ENCODE measurements at regions not wholly inside any gene's neighbourhood (a gene's known extent, or its start where the extent isn't known, plus 50 kb on each side); places are given as distances from the start of the nearest gene placed in this dataset.

DNA sequence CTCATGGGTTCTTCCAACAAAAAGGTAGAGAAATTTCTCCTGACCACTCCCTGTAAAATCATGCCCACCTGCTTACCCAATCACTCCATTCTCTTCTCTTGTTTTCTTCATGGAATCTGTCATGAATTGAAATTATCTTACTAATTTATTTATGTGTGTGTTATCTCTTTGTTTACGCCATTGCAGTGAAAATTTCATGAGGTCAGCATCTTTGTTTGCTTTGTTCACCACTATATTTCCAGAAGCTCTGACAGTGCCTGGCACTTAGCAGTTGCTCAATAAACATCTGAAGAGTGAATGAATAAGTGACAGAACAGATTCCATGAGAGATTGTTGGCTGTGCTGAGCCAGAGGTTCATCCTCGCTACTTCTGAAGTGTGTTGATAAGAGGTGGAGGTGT lies 329.5 kb downstream of the NXPE2 start:
- TF ChIP-seq, protein P1, sequence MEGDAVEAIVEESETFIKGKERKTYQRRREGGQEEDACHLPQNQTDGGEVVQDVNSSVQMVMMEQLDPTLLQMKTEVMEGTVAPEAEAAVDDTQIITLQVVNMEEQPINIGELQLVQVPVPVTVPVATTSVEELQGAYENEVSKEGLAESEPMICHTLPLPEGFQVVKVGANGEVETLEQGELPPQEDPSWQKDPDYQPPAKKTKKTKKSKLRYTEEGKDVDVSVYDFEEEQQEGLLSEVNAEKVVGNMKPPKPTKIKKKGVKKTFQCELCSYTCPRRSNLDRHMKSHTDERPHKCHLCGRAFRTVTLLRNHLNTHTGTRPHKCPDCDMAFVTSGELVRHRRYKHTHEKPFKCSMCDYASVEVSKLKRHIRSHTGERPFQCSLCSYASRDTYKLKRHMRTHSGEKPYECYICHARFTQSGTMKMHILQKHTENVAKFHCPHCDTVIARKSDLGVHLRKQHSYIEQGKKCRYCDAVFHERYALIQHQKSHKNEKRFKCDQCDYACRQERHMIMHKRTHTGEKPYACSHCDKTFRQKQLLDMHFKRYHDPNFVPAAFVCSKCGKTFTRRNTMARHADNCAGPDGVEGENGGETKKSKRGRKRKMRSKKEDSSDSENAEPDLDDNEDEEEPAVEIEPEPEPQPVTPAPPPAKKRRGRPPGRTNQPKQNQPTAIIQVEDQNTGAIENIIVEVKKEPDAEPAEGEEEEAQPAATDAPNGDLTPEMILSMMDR (IDR thresholded peaks at IDR 0.05) = no peak
- TF ChIP-seq SMAD3 (CRISPR knock-in tag; IDR thresholded peaks at IDR 0.05; ENCODE audit: borderline replicate concordance) (no peak), TEAD4 (CRISPR knock-in tag; IDR thresholded peaks at IDR 0.05) (no peak), FOXK1 (CRISPR knock-in tag; IDR thresholded peaks at IDR 0.05) (no peak), NR2C2 (CRISPR knock-in tag; IDR thresholded peaks at IDR 0.05) (no peak), NFYB (CRISPR knock-in tag; conservative IDR thresholded peaks at IDR 0.05; ENCODE audit: low read depth) (no peak), FOXP1 (CRISPR knock-in tag; IDR thresholded peaks at IDR 0.05; ENCODE audit: borderline replicate concordance) (no peak), NR3C1 (CRISPR knock-in tag; conservative IDR thresholded peaks at IDR 0.05; ENCODE audit: low read depth) (no peak)
- TF ChIP-seq, protein P2, sequence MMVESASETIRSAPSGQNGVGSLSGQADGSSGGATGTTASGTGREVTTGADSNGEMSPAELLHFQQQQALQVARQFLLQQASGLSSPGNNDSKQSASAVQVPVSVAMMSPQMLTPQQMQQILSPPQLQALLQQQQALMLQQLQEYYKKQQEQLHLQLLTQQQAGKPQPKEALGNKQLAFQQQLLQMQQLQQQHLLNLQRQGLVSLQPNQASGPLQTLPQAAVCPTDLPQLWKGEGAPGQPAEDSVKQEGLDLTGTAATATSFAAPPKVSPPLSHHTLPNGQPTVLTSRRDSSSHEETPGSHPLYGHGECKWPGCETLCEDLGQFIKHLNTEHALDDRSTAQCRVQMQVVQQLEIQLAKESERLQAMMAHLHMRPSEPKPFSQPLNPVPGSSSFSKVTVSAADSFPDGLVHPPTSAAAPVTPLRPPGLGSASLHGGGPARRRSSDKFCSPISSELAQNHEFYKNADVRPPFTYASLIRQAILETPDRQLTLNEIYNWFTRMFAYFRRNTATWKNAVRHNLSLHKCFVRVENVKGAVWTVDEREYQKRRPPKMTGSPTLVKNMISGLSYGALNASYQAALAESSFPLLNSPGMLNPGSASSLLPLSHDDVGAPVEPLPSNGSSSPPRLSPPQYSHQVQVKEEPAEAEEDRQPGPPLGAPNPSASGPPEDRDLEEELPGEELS (CRISPR knock-in tag; IDR thresholded peaks at IDR 0.05) = no peak

Data from WTC11 (cell line).